Uterus (tissue), 3 donors: ENCODE measurements at regions not wholly inside any gene's neighbourhood (a gene's known extent, or its start where the extent isn't known, plus 50 kb on each side); places are given as distances from the start of the nearest gene placed in this dataset.

Experiments used
- DNase-seq, 2 donors: peaks; one replicate each; pipeline ENCODE4 v3.0.0-alpha.2; 2019 to 2020
- H3K27ac ChIP-seq, 2 donors: fragments of 200-600 bp; sonication (generic); 1 replicate in 1 of 2; 2 replicates in 1 of 2; pipeline ENCODE4 v1.5.1; 2016 to 2018
- H3K27me3 ChIP-seq, 2 donors: fragments of 200-600 bp; sonication (generic); one replicate each; pipeline ENCODE4 v1.5.1; 2018 to 2019; ENCODE audit warnings: control low read depth in 1 of 2
- H3K36me3 ChIP-seq, 2 donors: fragments of 200-600 bp; sonication (generic); one replicate each; pipeline ENCODE4 v1.5.1; 2019; ENCODE audit warnings: control low read depth in 1 of 2
- H3K4me1 ChIP-seq, 2 donors: fragments of 200-600 bp; sonication (generic); one replicate each; pipeline ENCODE4 v1.5.1; 2018 to 2019; ENCODE audit warnings: control low read depth in 1 of 2
- H3K4me3 ChIP-seq, 2 donors: fragments of 200-600 bp; sonication (generic); 1 replicate in 1 of 2; 2 replicates in 1 of 2; pipeline ENCODE4 v1.5.1; 2018 to 2019; ENCODE audit warnings: mild to moderate bottlenecking in 1 of 2
- H3K9me3 ChIP-seq, 2 donors: fragments of 200-600 bp; sonication (generic); one replicate each; pipeline ENCODE4 v1.5.1; 2019; ENCODE audit warnings: control low read depth in 1 of 2
- POLR2A ChIP-seq, 2 donors: fragments of 450-650 bp; IDR thresholded peaks; one replicate each; pipeline ENCODE4 v1.6.1; 2016; ENCODE audit warnings: antibody characterized with exemption in 2 of 2, mild to moderate bottlenecking in 1 of 2, moderate library complexity in 1 of 2
- intact Hi-C: fragments of 100-400 bp; cut with DNase I; formaldehyde crosslinking; loops from one replicate; pipeline ENCODE4 v1.15.1; 2023; ENCODE audit warnings: low total_unique reads
- TF ChIP-seq, protein P1 (sequence below), 4 experiments: fragments of 200-600 bp in 2 of 4; fragments of 450-650 bp in 2 of 4; sonication (generic) in 2 of 4; IDR thresholded peaks; one replicate each; pipeline ENCODE4 v1.5.1; 2016 to 2019; ENCODE audit warnings: antibody characterized with exemption in 4 of 4, mild to moderate bottlenecking in 2 of 4, moderate library complexity in 1 of 4
- donor health status: DM: yes; HTN: yes; CAD: no.

DNA sequence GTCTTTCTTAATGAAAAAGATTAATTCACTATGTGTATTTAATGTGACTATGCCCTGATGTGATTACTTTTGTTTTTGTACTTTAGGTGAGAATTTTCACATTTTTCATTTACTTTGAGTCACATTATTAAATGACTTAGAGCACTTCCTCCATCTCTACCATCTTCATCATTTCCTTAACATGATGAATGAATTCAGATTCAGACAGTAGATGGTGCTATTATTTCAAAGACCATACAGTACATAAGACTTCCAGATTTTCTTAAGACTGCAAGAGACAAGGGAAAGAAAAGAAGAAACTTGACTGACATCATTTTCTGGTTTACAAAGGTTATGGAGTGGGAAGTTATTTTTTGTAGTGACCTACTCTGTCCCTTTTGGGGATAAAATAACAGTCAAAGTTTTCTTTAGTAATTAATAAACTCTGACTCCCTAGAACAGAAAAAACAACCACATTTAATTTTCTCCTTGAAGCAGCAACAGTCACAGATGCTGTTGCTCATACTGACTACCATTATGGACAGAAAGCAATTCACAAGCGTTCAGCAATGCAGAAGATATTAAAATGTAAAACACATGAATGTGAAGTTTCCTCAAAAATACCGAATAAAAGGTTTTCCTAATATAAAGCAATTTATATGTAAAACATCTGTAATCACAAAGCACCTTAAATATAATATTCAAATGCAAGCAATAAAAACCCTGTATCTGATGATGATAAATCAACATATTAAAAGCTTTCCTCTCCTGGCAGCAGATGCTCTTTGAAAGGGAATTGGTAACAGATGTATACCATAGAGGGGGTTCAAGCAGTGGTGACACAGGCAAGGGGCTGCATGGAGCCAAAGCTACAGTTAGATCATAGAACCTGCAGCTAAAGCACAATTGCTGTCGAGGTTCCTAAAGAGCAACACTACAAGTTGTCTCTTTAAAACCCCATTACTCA is 1010.9 kb upstream of the NXPH2 start:
- Histone ChIP-seq H3K4me1 (no peaks in the 10 kb centered on the region), H3K27me3 (no peaks in the 10 kb centered on the region), H3K4me3 (no peak overlapping the region), H3K36me3 (no peaks in the 10 kb centered on the region), H3K9me3 (no peaks in the 10 kb centered on the region), H3K27ac (no peak overlapping the region)
- no peak for DNase-seq
- intact Hi-C loops, result no loop called here
- TF ChIP-seq, protein P1, sequence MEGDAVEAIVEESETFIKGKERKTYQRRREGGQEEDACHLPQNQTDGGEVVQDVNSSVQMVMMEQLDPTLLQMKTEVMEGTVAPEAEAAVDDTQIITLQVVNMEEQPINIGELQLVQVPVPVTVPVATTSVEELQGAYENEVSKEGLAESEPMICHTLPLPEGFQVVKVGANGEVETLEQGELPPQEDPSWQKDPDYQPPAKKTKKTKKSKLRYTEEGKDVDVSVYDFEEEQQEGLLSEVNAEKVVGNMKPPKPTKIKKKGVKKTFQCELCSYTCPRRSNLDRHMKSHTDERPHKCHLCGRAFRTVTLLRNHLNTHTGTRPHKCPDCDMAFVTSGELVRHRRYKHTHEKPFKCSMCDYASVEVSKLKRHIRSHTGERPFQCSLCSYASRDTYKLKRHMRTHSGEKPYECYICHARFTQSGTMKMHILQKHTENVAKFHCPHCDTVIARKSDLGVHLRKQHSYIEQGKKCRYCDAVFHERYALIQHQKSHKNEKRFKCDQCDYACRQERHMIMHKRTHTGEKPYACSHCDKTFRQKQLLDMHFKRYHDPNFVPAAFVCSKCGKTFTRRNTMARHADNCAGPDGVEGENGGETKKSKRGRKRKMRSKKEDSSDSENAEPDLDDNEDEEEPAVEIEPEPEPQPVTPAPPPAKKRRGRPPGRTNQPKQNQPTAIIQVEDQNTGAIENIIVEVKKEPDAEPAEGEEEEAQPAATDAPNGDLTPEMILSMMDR (IDR thresholded peaks at IDR 0.05), result peak in 1 of 4 experiments; percentile 10
- TF ChIP-seq POLR2A (IDR thresholded peaks at IDR 0.05), result no peak

GRCh38 chr2:139790136-139790535 is 1009.9 kb upstream of the NXPH2 start:
- intact Hi-C loops, result no loop called here
- Histone ChIP-seq H3K4me3 (no peak overlapping the region), H3K27me3 (no peaks in the 10 kb centered on the region), H3K27ac (no peak overlapping the region), H3K36me3 (no peaks in the 10 kb centered on the region), H3K4me1 (no peaks in the 10 kb centered on the region), H3K9me3 (no peaks in the 10 kb centered on the region)
- TF ChIP-seq, protein P1 (IDR thresholded peaks at IDR 0.05), result no peak
- TF ChIP-seq POLR2A (IDR thresholded peaks at IDR 0.05), result no peak
- no peak for DNase-seq

GRCh38 chr2:139778732-139779131 is 998.5 kb upstream of the NXPH2 start:
- Histone ChIP-seq H3K9me3 (no peaks in the 10 kb centered on the region), H3K27ac (no peak overlapping the region), H3K4me1 (no peaks in the 10 kb centered on the region), H3K4me3 (no peak overlapping the region), H3K27me3 (no peaks in the 10 kb centered on the region), H3K36me3 (no peaks in the 10 kb centered on the region)
- no peak for DNase-seq
- intact Hi-C loops, result no loop called here
- TF ChIP-seq, protein P1 (IDR thresholded peaks at IDR 0.05), result no peak
- TF ChIP-seq POLR2A (IDR thresholded peaks at IDR 0.05), result no peak

GRCh38 chr2:139773720-139774277 is 993.6 kb upstream of the NXPH2 start:
- Histone ChIP-seq H3K27ac (no peak overlapping the region), H3K9me3 (no peaks in the 10 kb centered on the region), H3K27me3 (no peaks in the 10 kb centered on the region), H3K36me3 (no peaks in the 10 kb centered on the region), H3K4me3 (no peak overlapping the region), H3K4me1 (no peaks in the 10 kb centered on the region)
- DNase-seq, result no peak
- intact Hi-C loops, result no loop called here
- no peak for TF ChIP-seq POLR2A (IDR thresholded peaks at IDR 0.05)
- TF ChIP-seq, protein P1 (IDR thresholded peaks at IDR 0.05), result no peak

DNA sequence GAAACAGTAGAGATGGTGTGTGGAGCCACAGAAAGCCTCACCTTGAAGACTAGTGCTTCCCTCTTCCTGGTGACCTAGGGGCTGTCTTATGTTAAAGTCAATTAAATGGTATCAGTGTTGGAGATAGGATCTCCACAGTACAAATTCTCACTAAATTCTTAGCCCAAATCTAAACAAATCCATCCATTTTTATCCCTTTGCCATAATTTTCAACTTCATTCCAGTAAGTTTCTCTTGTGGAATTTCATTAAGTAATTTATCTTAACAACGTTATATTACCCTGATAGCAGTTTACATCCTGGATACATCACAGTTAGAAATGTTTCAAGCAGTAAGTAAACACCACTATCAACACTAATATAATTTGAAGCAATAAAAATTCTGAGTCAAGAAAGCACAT is 989.4 kb upstream of the NXPH2 start:
- intact Hi-C loops, result no loop called here
- no peaks in the 10 kb centered on the region for H3K36me3 ChIP-seq
- H3K4me1 ChIP-seq, result no peaks in the 10 kb centered on the region
- no peak for TF ChIP-seq POLR2A (IDR thresholded peaks at IDR 0.05)
- TF ChIP-seq, protein P1 (IDR thresholded peaks at IDR 0.05), result no peak
- no peak overlapping the region for H3K4me3 ChIP-seq
- H3K9me3 ChIP-seq, result no peaks in the 10 kb centered on the region
- DNase-seq, result no peak
- H3K27me3 ChIP-seq, result no peaks in the 10 kb centered on the region
- H3K27ac ChIP-seq, result no peak overlapping the region
